ENCODE measurements at regions not wholly inside any gene's neighbourhood (a gene's known extent, or its start where the extent isn't known, plus 50 kb on each side); places are given as distances from the start of the nearest gene placed in this dataset.
"Not testable (repeated sequence)": the region's sequence is repeated elsewhere in the genome, so short reads cannot be mapped to it uniquely, and the experiment has no call there.

DNA sequence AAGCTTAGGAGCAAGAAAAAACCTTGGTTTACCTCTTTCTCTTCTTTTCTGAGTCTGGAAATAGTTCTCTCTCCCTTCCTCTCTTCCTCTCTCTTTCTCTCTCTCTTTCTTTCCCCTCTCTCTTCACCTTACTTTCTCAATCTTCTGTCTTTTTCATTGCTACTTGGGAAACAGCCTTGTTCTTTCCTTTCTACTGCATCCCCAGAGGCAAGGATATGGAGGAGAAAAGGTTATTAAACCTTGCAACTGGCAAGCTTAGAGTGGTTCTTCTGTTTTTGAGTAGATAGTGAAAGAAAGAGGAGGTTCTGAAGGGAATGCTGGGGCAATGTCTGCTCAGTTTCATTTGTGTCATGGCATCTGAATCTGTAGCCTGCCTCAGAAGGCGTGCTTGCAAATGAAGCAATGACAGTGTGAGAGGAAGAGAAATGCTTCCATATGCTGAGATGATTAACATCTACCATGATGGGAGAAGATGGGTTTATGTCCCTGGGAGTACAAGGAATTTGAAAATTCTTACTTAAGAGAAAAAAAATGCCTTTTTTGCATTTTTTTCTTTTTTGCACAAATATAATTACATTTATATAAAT lies 190.6 kb downstream of the CEP135 start:
- no peaks in the 10 kb centered on the region for H3K27me3 ChIP-seq (ENCODE audit: insufficient read depth, low read depth)
- TF ChIP-seq, protein P1, sequence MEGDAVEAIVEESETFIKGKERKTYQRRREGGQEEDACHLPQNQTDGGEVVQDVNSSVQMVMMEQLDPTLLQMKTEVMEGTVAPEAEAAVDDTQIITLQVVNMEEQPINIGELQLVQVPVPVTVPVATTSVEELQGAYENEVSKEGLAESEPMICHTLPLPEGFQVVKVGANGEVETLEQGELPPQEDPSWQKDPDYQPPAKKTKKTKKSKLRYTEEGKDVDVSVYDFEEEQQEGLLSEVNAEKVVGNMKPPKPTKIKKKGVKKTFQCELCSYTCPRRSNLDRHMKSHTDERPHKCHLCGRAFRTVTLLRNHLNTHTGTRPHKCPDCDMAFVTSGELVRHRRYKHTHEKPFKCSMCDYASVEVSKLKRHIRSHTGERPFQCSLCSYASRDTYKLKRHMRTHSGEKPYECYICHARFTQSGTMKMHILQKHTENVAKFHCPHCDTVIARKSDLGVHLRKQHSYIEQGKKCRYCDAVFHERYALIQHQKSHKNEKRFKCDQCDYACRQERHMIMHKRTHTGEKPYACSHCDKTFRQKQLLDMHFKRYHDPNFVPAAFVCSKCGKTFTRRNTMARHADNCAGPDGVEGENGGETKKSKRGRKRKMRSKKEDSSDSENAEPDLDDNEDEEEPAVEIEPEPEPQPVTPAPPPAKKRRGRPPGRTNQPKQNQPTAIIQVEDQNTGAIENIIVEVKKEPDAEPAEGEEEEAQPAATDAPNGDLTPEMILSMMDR (conservative IDR thresholded peaks at IDR 0.05; ENCODE audit: low read depth, low read length): no peak
- no peak overlapping the region for H3K9ac ChIP-seq
- H3K79me2 ChIP-seq (ENCODE audit: insufficient read depth, low read depth): no peaks in the 10 kb centered on the region
- H3K4me2 ChIP-seq: no peak overlapping the region
- H3K36me3 ChIP-seq (ENCODE audit: insufficient read depth): no peaks in the 10 kb centered on the region
- H3K4me3 ChIP-seq (IDR thresholded peaks at IDR 0.05; ENCODE audit: insufficient read depth, low read depth, low read length): no peak overlapping the region
- H3K4me1 ChIP-seq (ENCODE audit: low read depth, poor library complexity, severe bottlenecking): peaks cover 14% of the 10 kb centered on the region
- H4K20me1 ChIP-seq (ENCODE audit: insufficient read depth): no peaks in the 10 kb centered on the region
- no peak overlapping the region for H2AFZ ChIP-seq (ENCODE audit: low read depth)
- H3K27ac ChIP-seq: no peak overlapping the region

DNA sequence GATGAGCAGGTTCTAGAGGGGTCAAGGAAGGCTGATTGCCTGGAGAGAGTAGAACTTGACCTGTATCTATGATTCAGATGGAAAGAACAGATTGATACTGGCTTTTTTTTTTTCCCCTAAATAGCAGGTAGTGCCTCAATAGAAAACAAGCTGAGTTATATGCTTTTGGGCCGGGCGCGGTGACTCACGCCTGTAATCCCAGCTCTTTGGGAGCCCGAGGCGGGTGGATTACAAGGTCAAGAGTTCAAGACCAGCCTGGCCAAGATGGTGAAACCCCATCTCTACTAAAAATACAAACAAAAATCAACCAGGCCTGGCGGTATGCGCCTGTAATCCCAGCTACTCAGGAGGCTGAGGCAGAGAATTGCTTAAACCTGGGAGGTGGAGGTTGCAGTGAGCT lies 186.1 kb downstream of the CEP135 start:
- H3K4me1 ChIP-seq (ENCODE audit: low read depth, poor library complexity, severe bottlenecking): peaks cover 14% of the 10 kb centered on the region
- H2AFZ ChIP-seq (ENCODE audit: low read depth); H3K27me3 ChIP-seq (ENCODE audit: insufficient read depth, low read depth); H3K36me3 ChIP-seq (ENCODE audit: insufficient read depth); H3K79me2 ChIP-seq (ENCODE audit: insufficient read depth, low read depth); H4K20me1 ChIP-seq (ENCODE audit: insufficient read depth); H3K27ac ChIP-seq; H3K4me2 ChIP-seq; H3K4me3 ChIP-seq (IDR thresholded peaks at IDR 0.05; ENCODE audit: insufficient read depth, low read depth, low read length); H3K9ac ChIP-seq: not testable (repeated sequence)

DNA sequence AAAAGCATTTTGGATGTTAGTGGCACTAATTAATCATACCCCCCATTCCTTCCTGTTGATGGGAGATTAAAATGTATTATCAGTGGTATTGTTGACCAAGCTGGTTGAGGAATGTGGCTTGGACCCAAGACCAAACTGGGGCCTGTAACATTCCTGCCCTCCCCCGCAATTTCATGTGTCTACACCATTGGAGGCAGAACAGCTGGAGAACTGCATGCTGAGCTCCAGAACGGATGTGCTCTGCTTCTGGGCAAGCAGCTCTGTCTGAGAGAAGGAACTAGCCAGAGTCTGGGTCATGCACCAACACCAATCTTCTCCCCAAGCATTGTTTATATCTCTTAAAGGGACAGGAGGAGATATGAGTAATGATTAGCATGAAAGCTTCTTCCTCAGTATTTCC lies 185.5 kb downstream of the CEP135 start:
- no peak overlapping the region for H2AFZ ChIP-seq (ENCODE audit: low read depth)
- no peaks in the 10 kb centered on the region for H3K79me2 ChIP-seq (ENCODE audit: insufficient read depth, low read depth)
- no peaks in the 10 kb centered on the region for H4K20me1 ChIP-seq (ENCODE audit: insufficient read depth)
- H3K9ac ChIP-seq: no peak overlapping the region
- no peaks in the 10 kb centered on the region for H3K36me3 ChIP-seq (ENCODE audit: insufficient read depth)
- peaks cover 10% of the 10 kb centered on the region for H3K4me1 ChIP-seq (ENCODE audit: low read depth, poor library complexity, severe bottlenecking)
- no peaks in the 10 kb centered on the region for H3K27me3 ChIP-seq (ENCODE audit: insufficient read depth, low read depth)
- H3K4me3 ChIP-seq (IDR thresholded peaks at IDR 0.05; ENCODE audit: insufficient read depth, low read depth, low read length): no peak overlapping the region
- no peak overlapping the region for H3K27ac ChIP-seq
- H3K4me2 ChIP-seq: no peak overlapping the region
- TF ChIP-seq, protein P1 (conservative IDR thresholded peaks at IDR 0.05; ENCODE audit: low read depth, low read length): no peak

DNA sequence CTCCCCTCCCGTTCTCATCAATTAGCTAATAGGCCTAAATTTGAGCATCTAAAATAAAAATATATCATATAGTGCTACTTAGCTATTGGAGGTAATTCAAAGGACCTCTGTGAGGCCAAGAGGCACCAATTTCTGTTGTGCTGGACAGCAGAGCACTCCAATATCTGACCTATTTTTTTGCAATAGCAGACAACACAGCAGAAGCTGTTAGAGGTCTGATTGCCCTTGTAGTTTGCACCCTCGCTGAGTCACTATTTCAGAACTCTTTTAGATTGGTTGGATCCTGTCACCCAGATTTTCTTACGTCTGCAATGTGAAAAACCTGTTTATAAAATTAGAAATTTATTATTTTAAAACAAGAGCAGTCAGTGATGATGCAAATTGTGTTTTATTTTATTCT lies 184.1 kb downstream of the CEP135 start:
- Histone ChIP-seq H3K4me3 (IDR thresholded peaks at IDR 0.05; ENCODE audit: insufficient read depth, low read depth, low read length) (no peak overlapping the region), H3K27ac (no peak overlapping the region), H3K27me3 (ENCODE audit: insufficient read depth, low read depth) (no peaks in the 10 kb centered on the region), H3K4me2 (no peak overlapping the region), H3K9ac (no peak overlapping the region), H3K36me3 (ENCODE audit: insufficient read depth) (no peaks in the 10 kb centered on the region), H3K4me1 (ENCODE audit: low read depth, poor library complexity, severe bottlenecking) (no peaks in the 10 kb centered on the region), H2AFZ (ENCODE audit: low read depth) (no peak overlapping the region), H3K79me2 (ENCODE audit: insufficient read depth, low read depth) (no peaks in the 10 kb centered on the region), H4K20me1 (ENCODE audit: insufficient read depth) (no peaks in the 10 kb centered on the region)
- TF ChIP-seq, protein P1 (conservative IDR thresholded peaks at IDR 0.05; ENCODE audit: low read depth, low read length): no peak

DNA sequence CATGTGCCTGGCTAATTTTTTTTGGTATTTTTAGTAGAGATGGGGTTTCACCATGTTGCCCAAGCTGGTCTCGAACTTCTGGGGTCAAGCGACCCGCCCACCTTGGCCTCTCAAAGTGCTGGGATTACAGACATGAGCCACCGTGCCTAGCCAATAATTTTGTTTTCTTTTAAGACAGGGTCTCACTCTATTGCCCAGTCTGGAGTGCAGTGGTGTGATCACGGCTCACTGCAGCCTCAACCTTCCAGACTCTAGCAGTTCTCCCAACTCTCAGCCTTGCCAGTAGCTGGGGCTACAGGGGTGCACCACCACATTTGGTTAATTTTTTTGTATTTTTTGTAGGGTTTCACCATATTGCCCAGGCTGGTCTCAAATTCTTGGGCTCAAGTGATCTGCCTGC lies 183.4 kb downstream of the CEP135 start:
- not testable (repeated sequence) for H2AFZ ChIP-seq (ENCODE audit: low read depth); H3K27me3 ChIP-seq (ENCODE audit: insufficient read depth, low read depth); H3K4me2 ChIP-seq; H3K36me3 ChIP-seq (ENCODE audit: insufficient read depth); H3K27ac ChIP-seq; H3K4me1 ChIP-seq (ENCODE audit: low read depth, poor library complexity, severe bottlenecking); H3K9ac ChIP-seq; H4K20me1 ChIP-seq (ENCODE audit: insufficient read depth); H3K79me2 ChIP-seq (ENCODE audit: insufficient read depth, low read depth); H3K4me3 ChIP-seq (IDR thresholded peaks at IDR 0.05; ENCODE audit: insufficient read depth, low read depth, low read length)

All from KMS-11 (cell line).